NCI-H345 treated with DMSO at 0.1 percent for 48 hours (cell line): ENCODE measurements at regions not wholly inside any gene's neighbourhood (a gene's known extent, or its start where the extent isn't known, plus 50 kb on each side); places are given as distances from the start of the nearest gene placed in this dataset.

Experiments
- DNase-seq: peaks from one replicate; lab custom pipeline; 2025; ENCODE audit not compliant: unreplicated experiment; lab: John Stamatoyannopoulos, UW

- no peak for DNase-seq
Observed at GRCh38 chr16:5589812-5590373, 492.3 kb upstream of the EEF2KMT start.

- DNase-seq, result no peak
Observed at GRCh38 chr16:5584109-5584508, 486.5 kb upstream of the EEF2KMT start.

- DNase-seq, result no peak
Observed at GRCh38 chr16:5582529-5582928, 484.9 kb upstream of the EEF2KMT start.

GRCh38 chr16:5581908-5582307 lies 484.3 kb upstream of the EEF2KMT start:
- DNase-seq, result no peak

GRCh38 chr16:5581428-5581827 lies 483.8 kb upstream of the EEF2KMT start:
- no peak for DNase-seq

GRCh38 chr16:5580772-5581171 lies 483.2 kb upstream of the EEF2KMT start:
- no peak for DNase-seq

- no peak for DNase-seq
Observed at GRCh38 chr16:5580296-5580695, 482.7 kb upstream of the EEF2KMT start.

- DNase-seq, result no peak
Observed at GRCh38 chr16:5578980-5579379, 481.4 kb upstream of the EEF2KMT start.

GRCh38 chr16:5577463-5577862 lies 479.9 kb upstream of the EEF2KMT start:
- no peak for DNase-seq

GRCh38 chr16:5575646-5576245 lies 478.2 kb upstream of the EEF2KMT start:
- no peak for DNase-seq

- DNase-seq, result no peak
Observed at GRCh38 chr16:5575121-5575520, 477.5 kb upstream of the EEF2KMT start.

GRCh38 chr16:5572056-5572455 lies 474.5 kb upstream of the EEF2KMT start:
- no peak for DNase-seq

GRCh38 chr16:5571446-5571845 lies 473.9 kb upstream of the EEF2KMT start:
- no peak for DNase-seq

- no peak for DNase-seq
Observed at GRCh38 chr16:5561800-5562199, 464.2 kb upstream of the EEF2KMT start.

GRCh38 chr16:5560084-5560483 lies 462.5 kb upstream of the EEF2KMT start:
- DNase-seq, result no peak

- no peak for DNase-seq
Observed at GRCh38 chr16:5557966-5558365, 460.4 kb upstream of the EEF2KMT start.

GRCh38 chr16:5557448-5557847 lies 459.9 kb upstream of the EEF2KMT start:
- DNase-seq, result no peak

- no peak for DNase-seq
Observed at GRCh38 chr16:5556158-5556810, 458.7 kb upstream of the EEF2KMT start.

- DNase-seq, result no peak
Observed at GRCh38 chr16:5551909-5552308, 454.3 kb upstream of the EEF2KMT start.

- DNase-seq, result no peak
Observed at GRCh38 chr16:5549802-5550201, 452.2 kb upstream of the EEF2KMT start.

GRCh38 chr16:5541356-5541755 lies 443.8 kb upstream of the EEF2KMT start:
- DNase-seq, result no peak

GRCh38 chr16:5537347-5537746 lies 439.8 kb upstream of the EEF2KMT start:
- no peak for DNase-seq
